ENCODE measurements at regions not wholly inside any gene's neighbourhood (a gene's known extent, or its start where the extent isn't known, plus 50 kb on each side); places are given as distances from the start of the nearest gene placed in this dataset.

- Histone ChIP-seq H3K79me2 (ENCODE audit: control insufficient read depth, insufficient read depth, low read length) (no peaks in the 10 kb centered on the region), H3K36me3 (ENCODE audit: control insufficient read depth, insufficient read depth, low read length) (no peaks in the 10 kb centered on the region), H3K4me3 (no peak overlapping the region), H3K27ac (ENCODE audit: extremely low read depth, low read depth, low read length) (no peak overlapping the region), H2AFZ (ENCODE audit: low read depth, low read length) (no peak overlapping the region), H4K20me1 (replicated peaks; ENCODE audit: control insufficient read depth, insufficient read depth, low read length) (no peaks in the 10 kb centered on the region), H3K27me3 (ENCODE audit: control insufficient read depth in 2 of 2, insufficient read depth in 2 of 2, low read length in 2 of 2) (peaks cover 2 to 22% of the 10 kb centered on the region in 2 experiments; a peak in 2 of 5 replicates), H3K4me2 (ENCODE audit: insufficient read depth, low read length) (no peak overlapping the region), H3K9ac (ENCODE audit: insufficient read depth in 1 of 2, low read depth in 2 of 2, low read length in 2 of 2) (no peak overlapping the region), H3K4me1 (replicated peaks in 1 of 2; ENCODE audit: control insufficient read depth in 2 of 2, insufficient read depth in 2 of 2, low read length in 2 of 2) (no peaks in the 10 kb centered on the region), H3K9me1 (ENCODE audit: control insufficient read depth, insufficient read depth, low read length) (no peaks in the 10 kb centered on the region), H3K9me3 (replicated peaks; ENCODE audit: control insufficient read depth, insufficient read depth, low read depth, low read length) (no peaks in the 10 kb centered on the region)
- no TSS peak for BruUV-seq (replicated peaks)
- ATAC-seq (no peak; the same call in 2 of the 3 replicates), DNase-seq (ENCODE audit: extremely low read depth in 1 of 4, low spot score in 3 of 4) (peak in 2 of 4 experiments; percentile 17 to 25), FAIRE-seq (no peak)
- TF ChIP-seq CTCF (IDR thresholded peaks at IDR 0.05 in 2 of 3, conservative IDR thresholded peaks at IDR 0.05 in 1 of 3; ENCODE audit: insufficient read depth in 2 of 3, low read depth in 1 of 3, low read length in 3 of 3): peak in 1 of 3 experiments; percentile 27; a peak in 1 of 6 replicates
- TF ChIP-seq ZBTB5 (IDR thresholded peaks at IDR 0.05): no peak
- in situ Hi-C loops (cut with MboI) (no loop called here), intact Hi-C loops (cut with micrococcal nuclease) (no loop called here)
- CTCF ChIA-PET (ENCODE audit: low intra/inter-chr PET ratio): no interaction called here
- POLR2A ChIA-PET: interaction anchor here (1.5 kb wide), 1 partner anchor 9 kb away, joined by 5 read pairs; no protein-coding TSS in a partner anchor
- WGBS (ENCODE audit: insufficient coverage, low coverage, missing lambda C conversion rate): 1% methylated on average over 12 of the region's 12 CpGs
Measured at GRCh38 chr17:73847952-73848351, 203.7 kb upstream of the SDK2 start.
